ENCODE measurements at regions not wholly inside any gene's neighbourhood (a gene's known extent, or its start where the extent isn't known, plus 50 kb on each side); places are given as distances from the start of the nearest gene placed in this dataset.

GRCh38 chr4:28868841-28869240, 1851.3 kb upstream of the PCDH7 start:
- in situ Hi-C loops (cut with HindIII; ENCODE audit: low sequenced_read_pairs): no loop called here

GRCh38 chr4:28879178-28879577, 1841.0 kb upstream of the PCDH7 start:
- TF ChIP-seq CTCF (IDR thresholded peaks at IDR 0.05; ENCODE audit: low read depth, low read length, missing control alignments): no peak
- in situ Hi-C loops (cut with HindIII; ENCODE audit: low sequenced_read_pairs): no loop called here
- DNase-seq (ENCODE audit: low read depth): no peak
- no peak overlapping the region for H3K4me3 ChIP-seq (ENCODE audit: low read depth, low read length)

More at GRCh38 chr4:28868841-28869240, 1851.3 kb upstream of the PCDH7 start:
- DNase-seq (ENCODE audit: low read depth): no peak
- H3K4me3 ChIP-seq (ENCODE audit: low read depth, low read length): no peak overlapping the region
- no peak for TF ChIP-seq CTCF (IDR thresholded peaks at IDR 0.05; ENCODE audit: low read depth, low read length, missing control alignments)

GRCh38 chr4:28879900-28880299, 1840.3 kb upstream of the PCDH7 start:
- no peak for TF ChIP-seq CTCF (IDR thresholded peaks at IDR 0.05; ENCODE audit: low read depth, low read length, missing control alignments)
- H3K4me3 ChIP-seq (ENCODE audit: low read depth, low read length): no peak overlapping the region
- DNase-seq (ENCODE audit: low read depth): no peak
- in situ Hi-C loops (cut with HindIII; ENCODE audit: low sequenced_read_pairs): no loop called here

- in situ Hi-C loops (cut with HindIII; ENCODE audit: low sequenced_read_pairs): no loop called here
- no peak for TF ChIP-seq CTCF (IDR thresholded peaks at IDR 0.05; ENCODE audit: low read depth, low read length, missing control alignments)
Measured at GRCh38 chr4:28883211-28883610, 1837.0 kb upstream of the PCDH7 start.

GRCh38 chr4:28886934-28887333, 1833.2 kb upstream of the PCDH7 start:
- TF ChIP-seq CTCF (IDR thresholded peaks at IDR 0.05; ENCODE audit: low read depth, low read length, missing control alignments): no peak
- no peak for DNase-seq (ENCODE audit: low read depth)
- in situ Hi-C loops (cut with HindIII; ENCODE audit: low sequenced_read_pairs): no loop called here

More at GRCh38 chr4:28883211-28883610, 1837.0 kb upstream of the PCDH7 start:
- no peak overlapping the region for H3K4me3 ChIP-seq (ENCODE audit: low read depth, low read length)
- DNase-seq (ENCODE audit: low read depth): no peak

GRCh38 chr4:28890949-28891775, 1829.0 kb upstream of the PCDH7 start:
- in situ Hi-C loops (cut with HindIII; ENCODE audit: low sequenced_read_pairs): no loop called here
- TF ChIP-seq CTCF (IDR thresholded peaks at IDR 0.05; ENCODE audit: low read depth, low read length, missing control alignments): no peak
- DNase-seq (ENCODE audit: low read depth): no peak
- no peak overlapping the region for H3K4me3 ChIP-seq (ENCODE audit: low read depth, low read length)

More at GRCh38 chr4:28886934-28887333, 1833.2 kb upstream of the PCDH7 start:
- H3K4me3 ChIP-seq (ENCODE audit: low read depth, low read length): no peak overlapping the region

Data from astrocyte of the cerebellum (primary cell).